ENCODE measurements at regions not wholly inside any gene's neighbourhood (a gene's known extent, or its start where the extent isn't known, plus 50 kb on each side); places are given as distances from the start of the nearest gene placed in this dataset.

DNA sequence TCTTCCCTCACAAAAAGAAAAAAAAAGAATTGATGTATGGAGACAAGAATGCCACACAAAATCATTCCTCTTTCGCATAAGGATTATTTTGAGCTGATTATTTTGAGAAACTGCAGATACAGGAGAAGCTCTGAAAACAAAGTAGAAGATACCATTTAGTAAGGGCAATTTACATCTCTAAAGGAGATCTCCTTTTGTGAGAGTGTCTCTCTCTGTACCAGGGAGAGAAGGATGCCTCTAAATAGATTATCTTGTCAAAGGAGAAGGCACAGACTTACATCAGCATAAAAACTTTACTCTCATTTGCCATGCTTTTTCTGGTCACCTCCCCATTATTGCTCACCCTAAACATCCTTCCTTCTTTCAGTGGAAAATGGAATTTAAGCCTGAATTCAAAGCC is 747.9 kb upstream of the COBL start:
- Histone ChIP-seq H2AK9ac (replicated peaks; ENCODE audit: low read depth, low read length, poor library complexity) (no peak overlapping the region), H3K27ac (ENCODE audit: insufficient read depth, low read length) (no peak overlapping the region), H3K9me3 (ENCODE audit: control insufficient read depth, insufficient read depth, low read length) (0 out of 2 replicates have a peak, but pooled peaks cover 2% of the 10 kb centered on the region), H3K9me1 (ENCODE audit: insufficient read depth, low read length) (no peaks in the 10 kb centered on the region), H3K4me3 (ENCODE audit: insufficient read depth, low read depth, low read length) (no peak overlapping the region), H3K4me2 (ENCODE audit: low read depth, low read length) (no peak overlapping the region), H4K20me1 (ENCODE audit: insufficient read depth, low read length) (no peaks in the 10 kb centered on the region), H4K91ac (ENCODE audit: insufficient read depth, low read depth, low read length) (no peak overlapping the region), H3K36me3 (ENCODE audit: control insufficient read depth, insufficient read depth, low read length) (no peaks in the 10 kb centered on the region), H3K79me1 (ENCODE audit: low read depth in 1 of 2, low read length in 2 of 2) (no peaks in the 10 kb centered on the region), H4K8ac (ENCODE audit: low read depth in 2 of 2, low read length in 2 of 2) (no peak overlapping the region), H4K5ac (ENCODE audit: low read depth, low read length) (no peak overlapping the region), H3K14ac (replicated peaks; ENCODE audit: low read depth, low read length) (no peak overlapping the region), H3K18ac (ENCODE audit: low read depth, low read length) (no peak overlapping the region), H3K4me1 (ENCODE audit: control insufficient read depth, insufficient read depth, low read length) (no peaks in the 10 kb centered on the region), H2BK15ac (ENCODE audit: low read depth, low read length) (no peak overlapping the region), H3K23ac (ENCODE audit: low read depth, low read length) (no peak overlapping the region), H2AK5ac (ENCODE audit: low read depth, low read length) (no peak overlapping the region), H3K4ac (ENCODE audit: low read depth, low read length) (no peak overlapping the region), H2BK5ac (ENCODE audit: low read depth, low read length, poor library complexity, severe bottlenecking) (no peak overlapping the region), H2BK20ac (ENCODE audit: low read depth, low read length) (no peak overlapping the region), H2AFZ (replicated peaks; ENCODE audit: low read length, poor library complexity) (no peak overlapping the region), H2BK120ac (ENCODE audit: low read depth, low read length) (no peak overlapping the region), H3K56ac (ENCODE audit: extremely low read depth, insufficient read depth, low read length) (no peak overlapping the region), H3K27me3 (ENCODE audit: control insufficient read depth, insufficient read depth, low read length) (no peaks in the 10 kb centered on the region), H3K9ac (ENCODE audit: low read depth, low read length) (no peak overlapping the region)
- in situ Hi-C loops (cut with MboI; ENCODE audit: low sequenced_read_pairs) = no loop called here
- intact Hi-C loops (cut with micrococcal nuclease) = no loop called here
- DNase-seq (no peak), ATAC-seq (ENCODE audit: low read depth) (no peak)
- CTCF ChIA-PET = no interaction called here
- TF ChIP-seq, protein P1, sequence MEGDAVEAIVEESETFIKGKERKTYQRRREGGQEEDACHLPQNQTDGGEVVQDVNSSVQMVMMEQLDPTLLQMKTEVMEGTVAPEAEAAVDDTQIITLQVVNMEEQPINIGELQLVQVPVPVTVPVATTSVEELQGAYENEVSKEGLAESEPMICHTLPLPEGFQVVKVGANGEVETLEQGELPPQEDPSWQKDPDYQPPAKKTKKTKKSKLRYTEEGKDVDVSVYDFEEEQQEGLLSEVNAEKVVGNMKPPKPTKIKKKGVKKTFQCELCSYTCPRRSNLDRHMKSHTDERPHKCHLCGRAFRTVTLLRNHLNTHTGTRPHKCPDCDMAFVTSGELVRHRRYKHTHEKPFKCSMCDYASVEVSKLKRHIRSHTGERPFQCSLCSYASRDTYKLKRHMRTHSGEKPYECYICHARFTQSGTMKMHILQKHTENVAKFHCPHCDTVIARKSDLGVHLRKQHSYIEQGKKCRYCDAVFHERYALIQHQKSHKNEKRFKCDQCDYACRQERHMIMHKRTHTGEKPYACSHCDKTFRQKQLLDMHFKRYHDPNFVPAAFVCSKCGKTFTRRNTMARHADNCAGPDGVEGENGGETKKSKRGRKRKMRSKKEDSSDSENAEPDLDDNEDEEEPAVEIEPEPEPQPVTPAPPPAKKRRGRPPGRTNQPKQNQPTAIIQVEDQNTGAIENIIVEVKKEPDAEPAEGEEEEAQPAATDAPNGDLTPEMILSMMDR (conservative IDR thresholded peaks at IDR 0.05; ENCODE audit: low read depth, low read length) = no peak
- TF ChIP-seq FOS (IDR thresholded peaks at IDR 0.05; ENCODE audit: low read depth, low read length) (no peak), POLR2A (IDR thresholded peaks at IDR 0.05; ENCODE audit: low read depth, low read length) (no peak), SMC3 (IDR thresholded peaks at IDR 0.05; ENCODE audit: low read depth, low read length) (no peak), CEBPB (IDR thresholded peaks at IDR 0.05; ENCODE audit: low read depth, low read length) (no peak)
- TF ChIP-seq, protein P2, sequence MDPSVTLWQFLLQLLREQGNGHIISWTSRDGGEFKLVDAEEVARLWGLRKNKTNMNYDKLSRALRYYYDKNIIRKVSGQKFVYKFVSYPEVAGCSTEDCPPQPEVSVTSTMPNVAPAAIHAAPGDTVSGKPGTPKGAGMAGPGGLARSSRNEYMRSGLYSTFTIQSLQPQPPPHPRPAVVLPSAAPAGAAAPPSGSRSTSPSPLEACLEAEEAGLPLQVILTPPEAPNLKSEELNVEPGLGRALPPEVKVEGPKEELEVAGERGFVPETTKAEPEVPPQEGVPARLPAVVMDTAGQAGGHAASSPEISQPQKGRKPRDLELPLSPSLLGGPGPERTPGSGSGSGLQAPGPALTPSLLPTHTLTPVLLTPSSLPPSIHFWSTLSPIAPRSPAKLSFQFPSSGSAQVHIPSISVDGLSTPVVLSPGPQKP (IDR thresholded peaks at IDR 0.05; ENCODE audit: borderline replicate concordance, low read depth, low read length) = no peak
- BruUV-seq (replicated peaks) = no TSS peak
- no CpG with 5 or more reads among the region's 1 CpG for WGBS, 2 experiments (ENCODE audit: extremely low coverage in 2 of 2, insufficient read length in 1 of 2)
- POLR2A ChIA-PET (ENCODE audit: unreplicated experiment) = no interaction called here
- dilution Hi-C loops (cut with HindIII; ENCODE audit: low sequenced_read_pairs, unreplicated experiment) = no loop called here
